ENCODE measurements at regions not wholly inside any gene's neighbourhood (a gene's known extent, or its start where the extent isn't known, plus 50 kb on each side); places are given as distances from the start of the nearest gene placed in this dataset.
A peak's percentile ranks its signal among the peaks of the same experiment; 100 is the strongest.
"Not testable (repeated sequence)": the region's sequence is repeated elsewhere in the genome, so short reads cannot be mapped to it uniquely, and the experiment has no call there.

DNA sequence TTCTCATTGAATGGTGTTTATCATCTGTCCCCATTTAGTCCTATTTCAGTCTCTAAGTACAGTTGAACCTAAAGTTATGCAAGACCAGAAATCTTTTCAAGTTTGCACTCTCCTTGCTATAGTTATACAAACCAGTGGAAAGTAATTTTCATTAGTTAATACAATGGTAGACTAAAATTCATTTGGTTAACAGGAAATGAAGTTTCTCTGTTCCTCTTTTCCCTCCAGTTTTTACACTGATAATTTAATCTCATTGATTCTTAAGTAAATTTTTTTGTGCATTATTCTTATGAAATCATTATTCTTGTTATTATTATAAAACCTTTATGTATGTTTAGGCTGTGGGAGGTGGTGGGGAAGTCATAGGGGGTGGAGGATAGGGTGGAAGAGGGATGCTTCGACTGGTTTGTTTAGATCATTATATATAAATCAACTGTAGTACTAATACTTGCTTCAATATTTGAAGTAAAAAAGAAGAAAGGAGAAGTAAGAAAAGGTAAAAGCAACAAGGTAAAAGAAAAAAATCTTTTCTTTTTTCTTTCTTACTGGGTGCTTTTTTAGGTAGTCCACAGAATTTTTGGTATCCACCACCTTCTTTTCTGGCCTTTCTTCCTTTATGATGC, 104.1 kb downstream of the GPR85 start:
- DNase-seq (ENCODE audit: low spot score) = no peak

DNA sequence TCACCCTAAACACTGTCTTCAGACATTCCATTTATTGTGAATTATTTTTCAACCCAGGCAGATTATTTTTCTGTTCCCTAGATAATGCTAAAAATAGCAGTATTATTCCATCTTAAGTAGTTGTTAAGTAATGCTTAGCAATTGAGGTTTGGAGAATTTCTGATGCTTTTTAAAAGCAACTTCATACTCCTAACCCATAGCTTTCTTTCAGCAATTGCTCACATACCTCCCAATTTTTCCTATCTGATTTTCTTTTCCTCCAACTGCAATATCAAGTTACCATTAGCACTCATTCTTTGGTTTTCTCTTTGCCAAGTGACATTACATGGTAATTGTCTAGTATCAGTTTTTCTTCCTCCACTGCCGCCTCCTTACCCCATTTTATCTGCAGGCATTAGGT, 104.7 kb downstream of the GPR85 start:
- no peak for DNase-seq (ENCODE audit: low spot score)

DNA sequence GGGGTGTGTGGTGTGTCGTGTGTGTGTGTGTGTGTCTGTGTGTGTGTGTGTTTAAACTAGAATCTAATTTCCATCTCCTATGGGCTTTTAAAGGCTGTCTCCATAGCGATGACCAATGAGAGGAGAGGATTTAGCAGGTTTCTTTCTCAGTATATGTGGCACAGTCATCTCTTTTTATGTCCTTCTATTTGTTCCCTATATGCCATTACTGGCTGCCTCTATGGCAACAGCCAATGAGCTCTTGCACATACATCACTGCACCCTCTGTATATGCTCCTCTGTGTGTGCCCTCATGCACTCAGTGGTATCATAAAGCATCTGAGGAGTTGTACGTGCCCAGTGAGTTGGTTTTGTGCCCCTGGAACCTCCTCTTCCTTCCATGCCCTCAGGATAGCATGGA, 107.6 kb downstream of the GPR85 start:
- not testable (repeated sequence) for DNase-seq (ENCODE audit: low spot score)

- DNase-seq (ENCODE audit: low spot score) = not testable (repeated sequence)
Measured at GRCh38 chr7:112977244-112977955, 109.2 kb downstream of the GPR85 start.

- DNase-seq (ENCODE audit: low spot score) = no peak
Measured at GRCh38 chr7:112970771-112971170, 115.9 kb downstream of the GPR85 start.

DNA sequence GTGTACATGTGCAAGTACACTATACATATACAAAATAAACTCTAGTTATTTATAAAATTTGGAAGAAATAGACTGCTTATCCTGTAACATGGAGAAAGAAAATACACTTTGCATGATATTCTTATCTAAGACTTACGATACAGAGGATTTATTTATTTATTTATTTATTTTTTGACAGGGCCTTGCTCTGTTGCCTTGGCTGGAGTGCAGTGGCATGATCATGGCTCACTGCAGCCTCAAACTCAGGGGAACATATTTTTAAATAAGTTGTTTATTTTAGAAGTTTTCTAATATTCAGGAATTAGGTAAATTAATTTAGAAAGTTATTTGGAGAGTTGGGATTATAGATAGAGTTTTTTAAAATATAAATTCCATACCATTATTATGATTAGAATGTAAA, 116.7 kb downstream of the GPR85 start:
- no peak for DNase-seq (ENCODE audit: low spot score)

DNA sequence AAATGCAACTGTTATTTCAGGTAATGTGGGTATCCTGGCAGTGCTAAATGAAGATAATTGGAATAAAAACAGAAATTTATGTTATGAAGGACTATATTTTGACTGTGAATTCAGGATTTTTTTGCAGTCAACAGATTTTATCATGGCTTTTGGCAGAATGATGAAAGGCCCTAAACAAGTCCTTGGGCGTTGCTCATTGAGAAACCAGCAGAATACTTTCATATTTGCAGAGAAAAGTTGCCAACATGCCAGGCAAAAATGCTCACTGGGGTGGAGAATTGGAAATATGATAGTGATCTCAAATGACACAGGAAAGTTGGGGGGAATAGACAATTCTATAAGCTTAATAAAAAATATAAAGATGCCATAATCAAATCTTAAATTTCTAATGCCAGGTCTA, 121.1 kb downstream of the GPR85 start:
- DNase-seq (ENCODE audit: low spot score) = no peak

GRCh38 chr7:112963634-112964033, 123.0 kb downstream of the GPR85 start:
- DNase-seq (ENCODE audit: low spot score) = no peak

- DNase-seq (ENCODE audit: low spot score) = no peak
Measured at GRCh38 chr7:112962815-112963214, 123.8 kb downstream of the GPR85 start.

GRCh38 chr7:112959276-112959675, 127.4 kb downstream of the GPR85 start:
- no peak for DNase-seq (ENCODE audit: low spot score)

DNA sequence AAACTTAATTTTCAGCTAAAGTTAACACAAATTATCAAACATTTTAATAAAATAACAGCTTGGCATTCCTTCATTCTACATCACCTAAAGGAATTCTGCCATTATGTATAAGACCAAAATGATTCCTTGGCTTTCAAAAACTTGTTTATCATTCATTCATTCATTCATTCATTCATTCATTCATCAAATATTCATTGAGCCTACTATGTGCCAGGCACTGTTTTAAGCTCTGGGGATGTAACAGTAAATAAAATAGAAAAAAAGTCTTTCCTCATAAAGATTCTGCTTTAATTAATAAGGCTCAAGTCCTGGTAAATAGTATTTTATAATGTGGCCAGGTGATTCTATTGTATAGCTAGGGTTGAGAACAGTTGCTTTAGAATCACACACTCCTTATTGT, 127.9 kb downstream of the GPR85 start:
- DNase-seq (ENCODE audit: low spot score) = no peak

DNA sequence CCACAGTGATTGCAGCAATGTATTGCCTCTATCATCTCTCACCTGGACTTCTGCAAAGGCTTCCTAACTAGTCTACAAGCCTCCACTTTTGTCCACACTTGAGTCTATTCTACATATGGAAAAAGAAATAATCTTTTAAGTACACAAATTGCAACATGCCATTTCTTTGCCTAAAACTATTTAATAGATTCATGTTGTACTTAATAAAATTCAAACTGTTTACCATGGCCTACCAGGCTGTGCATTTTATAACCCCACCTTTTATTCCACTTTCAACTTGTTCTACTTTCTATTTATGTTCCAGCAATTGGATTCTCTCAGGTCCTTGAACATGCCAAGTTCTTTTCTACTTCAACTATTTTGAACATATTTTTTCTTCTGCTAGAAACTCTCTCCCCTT, 128.7 kb downstream of the GPR85 start:
- no peak for DNase-seq (ENCODE audit: low spot score)

- not testable (repeated sequence) for DNase-seq (ENCODE audit: low spot score)
Measured at GRCh38 chr7:112953031-112953430, 133.6 kb downstream of the GPR85 start.

DNA sequence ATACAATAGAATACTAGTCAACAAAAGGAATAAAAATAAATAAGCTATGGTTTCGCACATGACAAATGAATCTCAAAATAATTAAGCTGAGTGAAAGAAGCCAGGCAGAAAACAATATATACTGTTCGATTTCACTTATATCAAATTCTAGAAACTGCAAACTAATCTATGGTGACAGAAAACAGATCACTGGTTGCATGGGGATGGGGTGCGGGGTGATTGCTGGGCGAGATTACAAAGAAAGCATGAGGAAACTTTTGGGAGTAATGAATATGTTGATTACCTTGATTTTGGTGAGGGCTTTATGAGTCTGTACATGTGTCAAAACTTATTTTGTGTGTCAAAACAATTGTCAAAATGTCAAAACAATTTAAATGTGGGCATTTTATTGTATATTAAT, 135.6 kb downstream of the GPR85 start:
- no peak for DNase-seq (ENCODE audit: low spot score)

DNA sequence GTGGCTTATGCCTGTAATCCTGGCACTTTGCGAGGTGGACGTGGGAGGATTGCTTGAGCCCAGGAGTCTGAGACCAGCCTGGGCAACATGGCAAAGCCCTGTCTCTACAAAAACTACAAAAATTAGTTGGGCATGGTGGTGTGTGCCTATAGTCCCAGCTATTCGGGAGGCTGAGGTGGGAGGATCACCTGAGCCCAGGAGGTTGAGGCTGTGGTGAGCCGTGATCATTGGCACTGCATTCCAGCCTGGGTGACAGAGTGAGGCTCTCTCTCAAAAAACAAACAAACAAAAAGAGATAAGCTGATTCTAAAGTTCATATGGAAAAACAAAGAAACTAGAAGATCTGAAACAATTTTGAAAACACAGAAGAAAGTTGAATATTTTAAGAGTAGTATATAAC, 136.9 kb downstream of the GPR85 start:
- not testable (repeated sequence) for DNase-seq (ENCODE audit: low spot score)

DNA sequence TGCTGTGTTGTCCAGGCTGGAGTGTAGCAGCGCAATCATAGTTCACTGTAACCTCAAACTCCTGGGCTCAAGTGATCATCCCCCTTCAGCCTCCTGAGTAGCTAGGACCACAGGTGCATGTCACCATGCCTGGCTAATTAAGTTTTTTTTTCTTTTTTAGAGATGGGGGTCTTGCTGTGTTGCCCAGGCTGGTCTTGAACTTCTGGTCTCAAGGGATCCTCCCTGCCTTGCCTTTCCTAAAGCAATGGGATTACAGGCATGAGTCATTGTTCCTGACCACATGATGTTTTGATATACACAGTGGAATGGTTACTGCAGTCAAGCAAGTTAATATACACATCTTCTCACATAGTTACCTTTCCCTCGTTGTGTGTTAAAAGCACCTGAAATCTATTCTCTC, 140.3 kb downstream of the GPR85 start:
- no peak for DNase-seq (ENCODE audit: low spot score)

DNA sequence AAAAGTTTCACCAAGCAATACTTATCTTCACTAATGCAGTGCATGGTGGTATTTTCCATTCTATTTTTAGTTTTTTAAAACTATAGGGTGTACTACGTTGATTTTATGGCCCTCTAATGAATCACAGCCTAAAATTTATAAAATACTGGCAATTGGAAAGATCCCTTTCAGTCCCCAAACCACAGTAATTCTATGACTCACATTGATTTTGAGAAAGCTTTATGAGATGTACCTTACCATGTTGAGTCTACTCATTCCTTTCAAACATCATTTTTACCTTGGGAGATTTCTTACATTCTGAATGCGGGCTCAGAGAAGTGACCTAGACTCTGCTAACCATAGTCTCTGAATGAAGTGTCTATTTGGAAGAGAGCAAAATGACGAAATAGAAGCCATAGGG, 141.6 kb downstream of the GPR85 start:
- no peak for DNase-seq (ENCODE audit: low spot score)

GRCh38 chr7:112942981-112943380, 143.6 kb downstream of the GPR85 start:
- DNase-seq (ENCODE audit: low spot score) = no peak

GRCh38 chr7:112942125-112942524, 144.5 kb downstream of the GPR85 start:
- DNase-seq (ENCODE audit: low spot score) = not testable (repeated sequence)

DNA sequence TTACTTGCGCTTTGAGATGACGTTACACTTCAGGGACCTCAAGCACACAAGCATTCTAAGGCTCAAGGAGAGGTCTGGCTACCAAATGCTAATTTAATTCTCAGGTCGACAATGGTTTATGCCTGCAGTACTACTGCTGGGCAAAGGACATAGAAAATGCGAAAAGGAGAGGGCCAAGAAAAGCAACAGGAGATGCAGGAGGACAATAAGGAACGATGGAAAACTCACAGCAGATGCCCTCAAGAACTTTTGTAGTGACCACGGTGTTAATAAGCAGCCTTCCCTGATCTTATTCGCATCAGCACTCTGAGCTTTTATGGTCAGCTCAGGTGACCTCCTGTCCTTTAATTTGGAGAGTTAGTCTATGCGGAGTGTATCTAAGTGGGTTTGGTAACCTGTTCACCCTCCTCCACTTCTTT, 146.3 kb downstream of the GPR85 start:
- no peak for DNase-seq (ENCODE audit: low spot score)

DNA sequence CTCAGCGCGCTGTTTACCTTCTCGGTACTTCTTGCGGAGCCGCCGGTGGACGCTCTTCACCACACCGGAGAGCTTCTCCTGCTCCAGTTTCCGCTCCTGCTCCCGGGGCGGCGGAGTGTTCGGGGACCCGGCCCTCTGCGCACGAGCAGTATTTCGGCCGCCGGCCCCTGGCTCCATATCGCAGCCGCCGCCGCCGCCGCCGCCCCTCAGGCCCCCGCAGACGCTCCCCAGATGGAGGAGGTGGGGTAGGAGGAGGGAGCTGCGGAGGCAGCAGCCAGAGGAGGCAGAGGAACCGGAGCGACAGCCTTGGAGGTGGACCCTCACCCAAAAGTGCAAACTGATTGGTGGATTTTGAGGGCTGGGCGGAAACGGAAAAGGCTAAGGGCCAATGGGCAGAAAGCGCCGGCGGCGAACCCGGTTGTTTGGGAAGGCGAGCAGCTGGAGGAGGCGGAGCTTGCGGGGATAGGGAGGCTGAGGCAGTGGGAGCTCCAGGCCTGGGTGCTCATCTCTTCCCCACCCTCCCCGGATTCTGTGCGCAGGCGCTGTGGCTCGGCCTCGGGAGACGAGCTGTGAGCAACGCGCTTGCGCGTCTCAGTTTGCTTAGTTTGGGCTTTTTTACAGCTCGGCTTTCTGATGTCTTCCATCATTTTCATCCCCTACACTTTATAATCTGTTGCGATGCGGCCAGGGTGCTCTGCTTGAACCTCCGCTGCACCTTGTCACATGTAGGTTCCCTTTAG, 146.9 kb downstream of the GPR85 start:
- peak; percentile 100 for DNase-seq (ENCODE audit: low spot score)

DNA sequence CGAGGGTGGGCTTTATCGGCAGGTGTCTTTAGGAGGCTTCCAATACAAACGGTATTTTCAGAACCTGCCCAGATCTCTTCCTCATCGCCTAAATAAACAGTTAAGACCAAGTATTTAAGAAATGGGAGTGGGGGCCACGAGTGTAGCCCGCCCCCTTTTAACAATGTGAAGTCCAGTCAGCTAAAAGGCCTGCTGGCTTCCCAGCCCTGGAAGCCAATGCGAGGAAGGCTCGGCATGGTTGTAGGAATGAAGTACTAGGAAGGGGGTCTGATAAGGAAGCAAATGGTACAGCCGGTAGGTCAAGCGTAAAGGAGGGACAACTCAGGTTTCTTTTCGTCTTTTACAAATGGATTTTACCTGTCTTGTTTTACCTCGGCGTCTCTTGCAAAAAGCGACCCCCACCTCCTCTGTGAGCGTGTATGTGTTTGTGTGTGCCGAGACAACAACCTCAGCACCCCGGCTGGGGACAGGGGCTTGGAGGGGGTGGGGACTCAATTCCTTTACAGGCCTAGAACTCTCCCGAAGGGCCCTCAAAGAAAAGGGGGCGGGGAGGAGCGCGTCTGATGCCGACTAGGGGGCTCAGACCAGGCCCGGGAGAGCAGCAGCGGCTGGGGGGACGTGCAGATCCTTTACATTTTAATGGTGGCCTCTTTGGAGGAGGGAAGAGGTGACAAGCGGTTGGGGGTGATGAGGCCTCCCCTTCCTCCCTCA, 147.6 kb downstream of the GPR85 start:
- no peak for DNase-seq (ENCODE audit: low spot score)

Measured in COLO829 (cell line).